Psoas muscle (tissue), 7 donors: ENCODE measurements at regions not wholly inside any gene's neighbourhood (a gene's known extent, or its start where the extent isn't known, plus 50 kb on each side); places are given as distances from the start of the nearest gene placed in this dataset.

Experiments used
- ATAC-seq, 4 donors: fragments of 200-7000 bp; cut with Tn5 transposase; one replicate each; pipeline ENCODE4 v1.9.1; 2020; ENCODE audit warnings: moderate library complexity in 3 of 4, mild to moderate bottlenecking in 2 of 4
- DNase-seq, 2 donors: peaks; one replicate each; pipeline ENCODE4 v3.0.0-alpha.2; 2020
- H3K27ac ChIP-seq: fragments of 200-600 bp; one replicate; pipeline ENCODE4 v1.8.0; 2022
- H3K27me3 ChIP-seq, 3 donors: fragments of 200-600 bp in 1 of 3; one replicate each; pipeline versions ENCODE4 v1.6.1 to v1.8.0; 2013 to 2022; ENCODE audit warnings: low read length in 2 of 3, mild to moderate bottlenecking in 2 of 3, moderate library complexity in 1 of 3; ENCODE audit not compliant: insufficient read depth in 3 of 3
- H3K36me3 ChIP-seq, 2 donors: fragments of 200-600 bp in 1 of 2; one replicate each; pipeline versions ENCODE4 v1.6.1 to v1.8.0; 2013 to 2022; ENCODE audit warnings: low read depth in 1 of 2, mild to moderate bottlenecking in 1 of 2, moderate library complexity in 1 of 2; ENCODE audit not compliant: insufficient read depth in 1 of 2
- H3K4me1 ChIP-seq: fragments of 200-600 bp; one replicate; pipeline ENCODE4 v1.8.0; 2022
- H3K4me3 ChIP-seq: fragments of 200-600 bp; one replicate; pipeline ENCODE4 v1.8.0; 2022; ENCODE audit warnings: mild to moderate bottlenecking
- H3K9me3 ChIP-seq: fragments of 200-600 bp; one replicate; pipeline ENCODE4 v1.8.0; 2022
- WGBS, 3 donors: extraction: QIAGEN DNeasy Blood & Tissue Kit; methylation state at CpG; one replicate each; pipeline versions ENCODE4 v1.1.6 to v1.1.7; 2013; 5-methylcytosine and 5-hydroxymethylcytosine counted together
- intact Hi-C, 2 donors: fragments of 100-400 bp; cut with DNase I; formaldehyde crosslinking; loops; one replicate each; pipeline versions ENCODE4 v1.11.0 to v1.14.2; 2022
- TF ChIP-seq, protein P1 (sequence below): fragments of 200-600 bp; IDR thresholded peaks from one replicate; pipeline ENCODE4 v1.8.0; 2022; ENCODE audit warnings: antibody characterized with exemption
- donor health status: healthy with polysubstance abuse.
- donor health status: DM: no; HTN: no; CAD: no; lungs with moderate emphysema.
- donor health status: Bipolar disorder and iron deficiency.
- donor health status: healthy.
- donor health status: DM: yes; HTN: yes; CAD: no.
- donor health status: DM: no; HTN: no; CAD: no.
- donor health status: DM: yes; HTN: yes; CAD: no.

DNA sequence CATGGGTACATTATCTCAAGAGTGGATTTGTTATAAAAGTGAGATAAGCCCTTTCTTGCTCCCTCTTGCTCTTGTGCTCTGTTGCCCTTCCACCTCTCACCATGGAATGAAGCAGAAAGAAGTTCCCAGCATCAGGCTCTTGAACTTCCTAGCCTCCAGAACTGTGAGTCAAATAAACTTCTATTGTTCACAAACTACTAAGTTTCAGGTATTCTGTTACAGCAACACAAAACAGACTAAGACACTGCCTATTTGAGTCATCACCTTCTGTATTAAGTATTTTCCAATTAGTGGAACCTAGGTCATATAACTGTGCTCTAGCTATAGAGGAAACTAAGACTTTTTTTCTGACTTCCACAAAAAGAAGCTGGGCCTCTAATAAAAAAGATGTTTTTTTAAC is 201.2 kb upstream of the FOXG1 start:
- intact Hi-C loops, result no loop called here
- TF ChIP-seq, protein P1, sequence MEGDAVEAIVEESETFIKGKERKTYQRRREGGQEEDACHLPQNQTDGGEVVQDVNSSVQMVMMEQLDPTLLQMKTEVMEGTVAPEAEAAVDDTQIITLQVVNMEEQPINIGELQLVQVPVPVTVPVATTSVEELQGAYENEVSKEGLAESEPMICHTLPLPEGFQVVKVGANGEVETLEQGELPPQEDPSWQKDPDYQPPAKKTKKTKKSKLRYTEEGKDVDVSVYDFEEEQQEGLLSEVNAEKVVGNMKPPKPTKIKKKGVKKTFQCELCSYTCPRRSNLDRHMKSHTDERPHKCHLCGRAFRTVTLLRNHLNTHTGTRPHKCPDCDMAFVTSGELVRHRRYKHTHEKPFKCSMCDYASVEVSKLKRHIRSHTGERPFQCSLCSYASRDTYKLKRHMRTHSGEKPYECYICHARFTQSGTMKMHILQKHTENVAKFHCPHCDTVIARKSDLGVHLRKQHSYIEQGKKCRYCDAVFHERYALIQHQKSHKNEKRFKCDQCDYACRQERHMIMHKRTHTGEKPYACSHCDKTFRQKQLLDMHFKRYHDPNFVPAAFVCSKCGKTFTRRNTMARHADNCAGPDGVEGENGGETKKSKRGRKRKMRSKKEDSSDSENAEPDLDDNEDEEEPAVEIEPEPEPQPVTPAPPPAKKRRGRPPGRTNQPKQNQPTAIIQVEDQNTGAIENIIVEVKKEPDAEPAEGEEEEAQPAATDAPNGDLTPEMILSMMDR, result no peak
- Histone ChIP-seq H3K9me3 (no peaks in the 10 kb centered on the region), H3K27ac (no peak overlapping the region), H3K4me1 (no peaks in the 10 kb centered on the region), H3K4me3 (no peak overlapping the region), H3K27me3 (no peaks in the 10 kb centered on the region), H3K36me3 (no peaks in the 10 kb centered on the region)
- no peak for DNase-seq
- no peak for ATAC-seq

DNA sequence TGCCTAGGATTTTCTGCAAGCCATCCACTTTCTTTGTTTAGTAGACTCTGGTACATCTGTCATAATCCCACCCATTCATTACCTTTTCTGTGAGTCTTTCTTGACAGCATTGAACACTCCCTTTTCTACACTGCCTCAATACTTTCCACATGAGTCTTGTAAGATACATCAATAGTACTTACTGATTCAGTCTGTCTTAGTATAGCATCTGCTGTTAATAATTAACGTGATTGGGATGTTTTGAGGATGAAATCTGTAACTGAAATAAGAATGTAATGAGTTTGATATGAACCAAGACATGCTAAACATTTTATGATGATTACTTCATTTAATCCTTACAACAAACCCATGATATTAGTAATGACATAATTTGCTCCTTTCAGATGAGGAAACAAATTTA is 196.2 kb upstream of the FOXG1 start:
- 28 to 32% (median 30%) methylated on average over 1 of the region's 1 CpG for WGBS, 3 donors
- TF ChIP-seq, protein P1, result no peak
- DNase-seq (no peak), ATAC-seq (no peak)
- H3K36me3 ChIP-seq, result no peaks in the 10 kb centered on the region
- no peak overlapping the region for H3K4me3 ChIP-seq
- H3K9me3 ChIP-seq, result no peaks in the 10 kb centered on the region
- no peaks in the 10 kb centered on the region for H3K4me1 ChIP-seq
- H3K27ac ChIP-seq, result no peak overlapping the region
- intact Hi-C loops, result no loop called here
- no peaks in the 10 kb centered on the region for H3K27me3 ChIP-seq

DNA sequence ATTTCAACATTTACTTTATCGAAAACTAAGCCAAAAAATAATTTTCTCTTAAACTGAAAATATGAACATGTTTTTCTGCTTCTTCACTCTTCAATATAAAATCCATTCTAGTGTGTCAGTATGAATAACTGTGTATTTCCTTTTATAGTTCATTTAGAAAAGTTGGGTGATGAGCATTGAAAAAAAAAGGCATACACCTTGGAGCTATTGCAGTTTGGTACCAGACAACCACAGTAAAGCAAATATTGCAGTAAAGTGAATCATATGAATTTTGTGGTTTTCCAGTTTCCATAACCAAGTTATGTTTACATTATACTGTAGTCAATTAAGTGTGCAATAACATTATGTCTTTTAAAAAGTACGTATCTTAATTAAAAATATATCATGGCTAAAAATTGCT is 195.0 kb upstream of the FOXG1 start:
- WGBS, 3 donors, result 93 to 94% (median 94%) methylated on average over 2 of the region's 2 CpGs
- no peaks in the 10 kb centered on the region for H3K4me1 ChIP-seq
- TF ChIP-seq, protein P1, result no peak
- DNase-seq, result no peak
- H3K27ac ChIP-seq, result no peak overlapping the region
- intact Hi-C loops, result no loop called here
- H3K27me3 ChIP-seq, result no peaks in the 10 kb centered on the region
- H3K4me3 ChIP-seq, result no peak overlapping the region
- H3K36me3 ChIP-seq, result no peaks in the 10 kb centered on the region
- ATAC-seq, result no peak
- H3K9me3 ChIP-seq, result no peaks in the 10 kb centered on the region

DNA sequence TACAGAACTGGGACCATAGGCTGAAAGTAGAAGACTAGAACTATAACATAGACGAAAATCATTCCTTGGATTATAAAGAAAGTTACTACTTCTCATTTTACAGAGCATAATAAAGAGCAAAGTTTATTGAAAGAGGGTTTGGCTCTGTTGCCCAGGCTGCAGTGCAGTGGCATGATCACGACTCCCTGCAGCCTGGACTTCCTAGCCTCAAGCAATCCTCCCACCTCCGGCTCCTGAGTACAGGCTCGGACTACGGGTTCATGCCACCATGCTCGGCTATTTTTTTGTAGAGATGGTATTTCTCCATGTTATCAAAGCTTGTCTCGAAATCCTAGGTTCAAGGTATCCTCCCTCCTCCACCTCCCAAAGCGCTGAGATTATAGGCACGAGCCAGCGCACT is 190.1 kb upstream of the FOXG1 start:
- ATAC-seq (no peak), DNase-seq (no peak)
- no peaks in the 10 kb centered on the region for H3K4me1 ChIP-seq
- TF ChIP-seq, protein P1, result no peak
- intact Hi-C loops, result no loop called here
- no peaks in the 10 kb centered on the region for H3K36me3 ChIP-seq
- H3K27me3 ChIP-seq, result no peaks in the 10 kb centered on the region
- 85 to 89% (median 87%) methylated on average over 10 of the region's 10 CpGs for WGBS, 3 donors
- no peak overlapping the region for H3K4me3 ChIP-seq
- no peak overlapping the region for H3K27ac ChIP-seq
- no peaks in the 10 kb centered on the region for H3K9me3 ChIP-seq

DNA sequence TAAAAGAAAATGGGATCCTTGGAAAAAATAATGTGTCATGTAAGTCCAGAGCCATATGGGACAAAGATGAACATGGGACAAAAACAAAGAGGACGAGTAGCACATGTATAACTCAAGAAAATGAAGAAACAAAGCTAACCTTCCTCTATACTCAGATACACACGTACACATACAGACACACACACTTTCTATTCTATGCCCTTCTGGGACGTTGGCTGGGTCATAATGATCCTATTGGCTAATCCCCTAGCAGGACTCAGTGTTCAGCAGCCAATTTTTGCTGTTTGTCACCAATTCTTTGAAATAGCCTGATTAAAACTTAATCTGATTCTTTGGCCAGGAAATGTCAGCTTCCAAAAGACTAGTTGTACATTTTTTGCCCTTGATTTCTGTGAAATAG is 189.4 kb upstream of the FOXG1 start:
- no peaks in the 10 kb centered on the region for H3K9me3 ChIP-seq
- 29 to 44% (median 42%) methylated on average over 3 of the region's 3 CpGs for WGBS, 3 donors
- no peaks in the 10 kb centered on the region for H3K36me3 ChIP-seq
- TF ChIP-seq, protein P1, result no peak
- no peak for DNase-seq
- H3K4me1 ChIP-seq, result no peaks in the 10 kb centered on the region
- ATAC-seq, result no peak
- H3K4me3 ChIP-seq, result no peak overlapping the region
- no peaks in the 10 kb centered on the region for H3K27me3 ChIP-seq
- H3K27ac ChIP-seq, result no peak overlapping the region
- intact Hi-C loops, result no loop called here
